Activated CD4-positive, alpha-beta T cell treated with anti-CD3 and anti-CD28 coated beads, Interleukin-2, amount 50 U/mL, for 16 hours (primary cell): ENCODE measurements at regions not wholly inside any gene's neighbourhood (a gene's known extent, or its start where the extent isn't known, plus 50 kb on each side); places are given as distances from the start of the nearest gene placed in this dataset.

Experiments
- DNase-seq: peaks from one replicate; pipeline ENCODE4 v3.0.0-alpha.2; 2020

DNA sequence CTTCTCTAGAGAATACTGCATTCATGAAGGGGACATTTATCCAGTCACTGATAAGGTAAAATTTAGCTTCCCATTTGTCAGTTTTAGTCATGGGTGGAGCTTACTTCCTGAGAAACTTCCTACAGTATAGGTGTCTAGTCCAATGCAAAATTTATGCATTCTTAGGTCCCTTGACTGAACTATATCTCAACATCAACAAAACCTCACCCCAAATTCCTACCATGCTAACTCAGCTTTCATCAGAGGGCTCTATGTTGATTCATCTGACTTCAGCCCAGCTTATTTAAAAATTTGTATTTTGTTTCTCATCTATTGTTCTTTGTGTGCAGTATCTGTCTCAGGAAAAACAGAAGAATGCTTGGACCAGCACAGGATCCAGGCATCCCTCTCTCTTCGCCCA is 296.4 kb upstream of the ACVR2A start:
- no peak for DNase-seq

- DNase-seq = no peak
These were observed 297.4 kb upstream of the ACVR2A start for GRCh38 chr2:147547440-147547839.

DNA sequence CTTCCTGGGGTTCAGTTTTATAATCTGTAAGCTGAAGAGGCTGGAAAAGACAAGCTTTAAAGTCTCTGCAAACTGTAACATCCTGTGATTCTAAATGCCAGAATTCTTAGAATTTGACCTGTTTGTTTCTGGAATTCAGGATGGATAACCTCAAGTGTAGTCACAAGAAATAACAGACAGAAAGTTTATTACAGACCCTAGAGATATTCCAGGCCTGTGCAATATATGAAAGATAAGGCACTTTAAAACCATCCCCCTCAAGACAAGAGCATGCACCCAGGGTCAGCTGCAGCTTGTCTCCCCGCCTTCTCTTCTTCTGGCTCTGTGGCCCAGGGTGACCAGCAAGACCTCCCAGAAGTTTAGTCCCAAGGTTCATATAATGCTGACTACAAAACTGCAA is 298.7 kb upstream of the ACVR2A start:
- DNase-seq = no peak

- DNase-seq = no peak
These were observed 301.8 kb upstream of the ACVR2A start for GRCh38 chr2:147543056-147543455.

DNA sequence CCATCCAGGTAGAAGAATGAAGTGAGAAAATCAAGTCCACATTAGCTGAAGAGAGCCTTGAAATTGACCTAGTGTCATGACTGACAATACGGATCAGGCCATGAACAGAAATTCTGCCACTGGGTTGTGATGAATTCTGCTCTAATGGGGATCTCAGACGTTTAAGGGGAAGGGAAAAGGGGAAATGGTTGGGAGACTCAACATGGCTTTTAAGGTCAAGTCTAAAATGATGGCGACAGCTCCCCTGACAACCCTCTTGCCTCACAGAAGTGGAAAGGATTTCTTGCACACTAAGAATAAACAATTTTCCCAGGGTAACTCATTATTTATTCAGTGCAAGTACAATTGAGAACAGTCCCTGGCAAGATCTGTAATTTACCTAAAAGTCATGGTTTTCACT is 302.5 kb upstream of the ACVR2A start:
- DNase-seq = no peak

- DNase-seq = no peak
These were observed 303.5 kb upstream of the ACVR2A start for GRCh38 chr2:147541314-147541713.

DNA sequence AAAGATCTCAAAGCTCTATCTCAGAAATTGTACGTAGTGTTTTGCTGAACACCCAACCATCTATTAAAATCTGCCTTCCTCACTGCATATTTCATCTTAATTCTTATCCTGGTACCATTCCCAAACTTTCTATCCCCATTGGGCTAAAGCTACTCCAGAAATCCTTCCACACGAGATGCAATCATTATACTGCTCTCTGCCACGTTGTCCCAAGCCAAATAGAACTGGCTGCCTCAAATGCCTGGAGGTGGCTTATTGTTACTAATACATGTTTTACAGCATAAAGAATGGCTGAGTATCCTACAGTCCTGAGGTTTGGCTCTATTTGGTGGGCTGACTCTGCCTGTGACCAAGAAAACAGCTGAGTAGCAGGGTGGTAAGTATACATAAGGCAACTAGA is 306.0 kb upstream of the ACVR2A start:
- DNase-seq = no peak

DNA sequence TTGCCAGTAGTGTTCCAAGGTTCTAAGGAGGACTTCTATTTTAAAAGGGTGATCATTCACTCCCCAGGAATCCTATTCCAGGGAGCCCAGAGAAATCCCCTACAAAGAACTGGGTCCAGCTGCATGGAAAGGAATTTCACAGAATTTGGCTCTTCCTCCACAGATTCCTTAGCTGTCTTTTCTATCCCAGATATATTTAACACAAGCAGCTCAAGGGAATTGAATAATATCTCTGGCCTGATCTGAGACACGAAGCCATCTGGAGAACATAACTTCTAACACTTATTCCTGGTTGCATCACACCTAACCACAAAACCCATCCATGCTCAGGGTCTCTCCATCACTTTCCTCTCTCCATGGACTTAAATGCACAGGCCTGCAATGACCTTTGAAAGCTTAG is 306.7 kb upstream of the ACVR2A start:
- no peak for DNase-seq

GRCh38 chr2:147531269-147531668 is 313.6 kb upstream of the ACVR2A start:
- no peak for DNase-seq

- DNase-seq = no peak
These were observed 314.8 kb upstream of the ACVR2A start for GRCh38 chr2:147530033-147530432.

- DNase-seq = no peak
These were observed 318.9 kb upstream of the ACVR2A start for GRCh38 chr2:147525819-147526489.

- no peak for DNase-seq
These were observed 319.9 kb upstream of the ACVR2A start for GRCh38 chr2:147524912-147525311.

DNA sequence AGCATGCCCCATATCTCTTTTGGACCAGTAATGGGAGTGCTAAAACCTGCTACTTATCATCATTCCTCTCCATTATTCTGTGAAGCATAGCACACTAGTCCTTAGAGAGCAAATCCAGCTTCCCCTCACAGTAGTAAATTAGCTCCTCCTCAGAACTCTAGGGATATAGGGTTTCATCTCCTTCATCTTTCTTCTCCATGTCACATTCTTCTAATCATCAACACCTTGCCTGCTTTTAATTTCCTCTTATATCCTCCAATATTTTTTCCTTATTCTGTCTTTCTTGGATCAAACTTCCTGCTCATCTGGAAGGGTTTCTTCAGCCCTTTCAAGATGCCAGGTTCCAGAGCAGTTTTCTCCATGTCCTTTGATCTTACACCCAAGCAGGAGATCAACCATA is 321.4 kb upstream of the ACVR2A start:
- DNase-seq = no peak

- no peak for DNase-seq
These were observed 322.9 kb upstream of the ACVR2A start for GRCh38 chr2:147521936-147522335.

DNA sequence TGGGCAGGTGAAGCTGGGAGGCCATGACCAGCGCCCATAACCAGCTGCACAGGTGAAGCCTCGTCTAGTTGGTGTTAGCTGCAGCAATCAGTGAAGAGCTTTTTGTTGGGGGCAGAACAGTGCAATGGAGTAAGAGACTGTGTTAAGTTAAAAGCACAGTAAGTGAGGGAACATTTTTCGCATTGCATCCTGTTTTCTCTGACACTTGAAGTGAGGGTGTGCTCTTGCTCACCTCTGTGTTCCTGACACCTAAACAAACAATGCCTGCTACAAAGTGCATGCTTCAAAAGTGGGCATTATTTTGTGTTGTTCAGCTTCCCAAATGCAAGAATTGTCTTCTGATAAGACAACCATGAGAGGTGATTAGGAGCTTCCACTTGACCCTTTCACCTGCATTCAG is 324.0 kb upstream of the ACVR2A start:
- DNase-seq = no peak

GRCh38 chr2:147519178-147519577 is 325.7 kb upstream of the ACVR2A start:
- no peak for DNase-seq

DNA sequence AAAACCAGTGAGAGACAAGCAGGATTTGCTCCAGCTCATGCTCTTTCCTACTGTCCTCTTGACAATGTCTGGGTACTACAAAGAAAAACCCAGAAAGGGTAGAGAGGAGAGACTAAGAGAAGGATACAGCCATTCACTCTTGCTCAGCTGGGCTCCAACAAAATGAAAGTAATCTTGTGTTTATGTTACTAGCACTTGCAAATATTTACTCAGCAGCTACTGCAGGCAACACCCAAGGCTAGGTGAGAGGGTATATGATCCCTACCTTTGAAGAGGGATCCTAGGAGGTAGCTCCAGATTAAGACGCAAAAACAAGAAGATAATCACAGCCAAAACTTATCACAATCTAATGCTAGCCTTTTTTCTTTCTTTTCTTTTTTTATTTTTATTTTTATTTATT is 329.6 kb upstream of the ACVR2A start:
- DNase-seq = no peak

GRCh38 chr2:147512206-147512605 is 332.6 kb upstream of the ACVR2A start:
- DNase-seq = no peak

DNA sequence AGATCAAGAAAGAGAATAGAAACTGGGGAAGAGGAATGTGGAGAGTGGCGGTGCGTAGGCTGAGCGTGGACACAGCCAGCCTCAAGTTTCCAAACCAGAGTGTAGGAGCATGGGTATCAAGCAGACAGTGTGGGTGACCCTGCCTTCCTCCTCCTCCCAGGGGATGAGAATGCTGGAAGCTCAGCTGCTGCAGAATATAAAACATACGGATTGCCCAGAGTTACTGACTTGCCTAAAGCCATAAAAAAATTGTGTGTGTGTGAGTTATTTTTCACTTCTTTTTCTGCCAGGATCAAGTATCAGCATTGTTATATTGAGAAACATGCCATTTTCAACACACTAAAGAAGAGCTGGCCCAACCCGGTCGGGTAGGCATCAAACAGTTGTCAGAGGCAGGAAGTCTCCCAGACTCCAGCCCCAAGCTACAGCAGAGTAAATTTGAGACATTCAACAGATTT is 333.3 kb upstream of the ACVR2A start:
- no peak for DNase-seq

GRCh38 chr2:147509821-147510220 is 335.0 kb upstream of the ACVR2A start:
- no peak for DNase-seq

DNA sequence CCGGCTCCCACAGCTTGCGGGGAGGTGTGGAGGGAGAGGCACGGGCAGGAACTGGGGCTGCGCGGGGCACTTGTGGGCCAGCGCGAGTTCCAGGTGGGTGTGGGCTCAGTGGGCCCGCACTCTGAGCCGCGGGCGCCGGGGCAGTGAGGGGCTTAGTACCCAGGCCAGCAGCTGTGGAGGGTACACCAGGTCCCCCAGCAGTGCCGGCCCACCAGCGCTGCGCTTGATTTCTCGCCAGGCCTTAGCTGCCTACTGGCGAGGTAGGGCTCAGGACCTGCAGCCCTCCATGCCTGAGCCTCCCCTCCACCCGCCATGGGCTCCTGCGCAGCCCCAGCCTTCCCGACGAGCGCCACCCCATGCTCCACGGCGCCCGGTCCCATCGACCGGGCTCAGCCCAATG is 337.9 kb upstream of the ACVR2A start:
- DNase-seq = no peak

DNA sequence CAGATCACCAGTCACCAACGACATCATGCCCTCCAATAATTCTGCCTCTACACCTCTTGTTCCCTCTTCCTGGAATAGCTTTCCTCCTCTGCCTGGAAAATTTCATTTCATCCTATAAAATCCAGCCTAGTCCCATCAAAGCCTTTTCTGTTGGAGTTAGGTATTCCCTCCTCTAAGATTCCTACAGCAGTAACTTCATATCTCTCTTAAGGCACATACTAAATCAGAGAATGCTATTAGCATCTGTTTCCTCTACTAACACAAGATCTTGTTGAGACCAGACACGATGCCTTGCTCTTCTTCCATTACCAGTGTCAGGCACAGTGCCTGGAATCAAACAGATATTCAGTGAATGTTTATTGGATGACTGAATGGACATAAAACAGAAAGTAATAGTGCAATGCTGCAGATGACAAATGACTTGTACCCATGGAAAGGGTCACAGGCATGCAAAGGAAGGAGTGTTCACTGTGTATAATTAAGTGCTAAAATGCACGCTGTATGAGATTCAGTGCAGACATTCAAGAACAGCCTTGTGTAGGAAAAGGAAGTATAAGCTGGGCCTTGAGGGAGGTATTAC is 342.0 kb upstream of the ACVR2A start:
- DNase-seq = no peak

- DNase-seq = no peak
These were observed 342.9 kb upstream of the ACVR2A start for GRCh38 chr2:147501968-147502367.

GRCh38 chr2:147500819-147501395 is 343.9 kb upstream of the ACVR2A start:
- no peak for DNase-seq

- peak; percentile 39 for DNase-seq
These were observed 344.6 kb upstream of the ACVR2A start for GRCh38 chr2:147500229-147500628.
